AG04450 (cell line): ENCODE measurements at regions not wholly inside any gene's neighbourhood (a gene's known extent, or its start where the extent isn't known, plus 50 kb on each side); places are given as distances from the start of the nearest gene placed in this dataset.

Experiments used
- CTCF ChIA-PET: fragments of 300-600, 350-600 bp; formaldehyde crosslinking; extraction: SDS; loops from one replicate; lab custom pipeline; 2022; ENCODE audit warnings: antibody characterized with exemption, inconsistent platforms; lab: Charles Lee
- POLR2A ChIA-PET: fragments of 350-600 bp; formaldehyde crosslinking; extraction: SDS; loops from one replicate; lab custom pipeline; 2021; ENCODE audit warnings: antibody characterized with exemption, inconsistent platforms; lab: Yijun Ruan, JAX
- DNase-seq: peaks from one replicate; pipeline ENCODE4 v3.0.0-alpha.2; 2011; ENCODE audit warnings: low read depth, low spot score
- H3K27ac ChIP-seq: one replicate; pipeline ENCODE4 v1.5.1; 2012; ENCODE audit warnings: low read depth, low read length, control low read depth
- H3K27me3 ChIP-seq: one replicate; pipeline ENCODE4 v1.6.0; 2012; ENCODE audit warnings: low read length; ENCODE audit not compliant: control insufficient read depth, insufficient read depth
- H3K4me3 ChIP-seq: 2 replicates; pipeline ENCODE4 v1.5.1; 2011; ENCODE audit warnings: mild to moderate bottlenecking, low read depth, low read length, control low read depth
- H3K9me3 ChIP-seq: 2 replicates; pipeline ENCODE4 v1.5.1; 2012; ENCODE audit warnings: low read length; ENCODE audit not compliant: control insufficient read depth, insufficient read depth
- TF ChIP-seq, protein P1 (sequence below): IDR thresholded peaks from 2 replicates; pipeline ENCODE4 v1.5.1; 2011; ENCODE audit warnings: low read depth, low read length, control low read depth, inconsistent platforms

- ChIA-PET POLR2A (no interaction called here), CTCF (no interaction called here)
- no peaks in the 10 kb centered on the region for H3K9me3 ChIP-seq
- TF ChIP-seq, protein P1, sequence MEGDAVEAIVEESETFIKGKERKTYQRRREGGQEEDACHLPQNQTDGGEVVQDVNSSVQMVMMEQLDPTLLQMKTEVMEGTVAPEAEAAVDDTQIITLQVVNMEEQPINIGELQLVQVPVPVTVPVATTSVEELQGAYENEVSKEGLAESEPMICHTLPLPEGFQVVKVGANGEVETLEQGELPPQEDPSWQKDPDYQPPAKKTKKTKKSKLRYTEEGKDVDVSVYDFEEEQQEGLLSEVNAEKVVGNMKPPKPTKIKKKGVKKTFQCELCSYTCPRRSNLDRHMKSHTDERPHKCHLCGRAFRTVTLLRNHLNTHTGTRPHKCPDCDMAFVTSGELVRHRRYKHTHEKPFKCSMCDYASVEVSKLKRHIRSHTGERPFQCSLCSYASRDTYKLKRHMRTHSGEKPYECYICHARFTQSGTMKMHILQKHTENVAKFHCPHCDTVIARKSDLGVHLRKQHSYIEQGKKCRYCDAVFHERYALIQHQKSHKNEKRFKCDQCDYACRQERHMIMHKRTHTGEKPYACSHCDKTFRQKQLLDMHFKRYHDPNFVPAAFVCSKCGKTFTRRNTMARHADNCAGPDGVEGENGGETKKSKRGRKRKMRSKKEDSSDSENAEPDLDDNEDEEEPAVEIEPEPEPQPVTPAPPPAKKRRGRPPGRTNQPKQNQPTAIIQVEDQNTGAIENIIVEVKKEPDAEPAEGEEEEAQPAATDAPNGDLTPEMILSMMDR: no peak
- no peak overlapping the region for H3K4me3 ChIP-seq
- DNase-seq: no peak
- H3K27ac ChIP-seq: no peak overlapping the region
- no peaks in the 10 kb centered on the region for H3K27me3 ChIP-seq
Measured at GRCh38 chr4:124234771-124235170, 477.8 kb downstream of the ANKRD50 start.

DNA sequence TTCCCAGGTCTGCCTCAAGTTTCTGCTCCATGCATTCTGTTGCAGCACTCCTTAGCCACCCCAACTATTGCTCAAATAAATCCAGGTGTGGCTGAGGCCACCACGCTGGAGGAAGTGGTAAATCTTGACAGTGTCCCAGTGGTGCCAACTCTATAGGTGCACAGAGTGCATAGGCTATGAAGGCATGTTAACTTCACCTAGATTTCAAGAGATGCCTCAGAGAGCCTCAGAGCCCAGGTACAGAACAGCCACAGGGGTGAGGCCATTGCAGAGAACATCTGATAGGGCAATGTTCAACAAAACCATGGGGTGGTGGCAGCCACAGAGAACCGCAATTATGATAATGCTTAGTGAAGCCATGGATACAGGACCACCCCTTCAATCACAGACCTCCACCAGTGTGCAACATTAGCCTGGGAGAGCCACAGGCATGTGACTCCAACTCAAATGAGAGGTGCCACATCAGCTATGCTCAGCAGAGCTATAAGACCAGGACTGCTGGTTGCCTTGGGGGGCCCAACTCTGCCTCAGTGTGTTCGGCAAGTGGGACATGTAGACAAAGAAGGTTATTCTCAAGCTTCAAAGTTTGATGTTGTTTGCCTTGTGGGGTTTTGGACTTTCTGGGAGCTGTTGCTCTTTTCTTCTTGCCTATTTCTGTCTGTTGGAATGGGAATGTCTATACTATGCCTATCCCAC, 468.7 kb downstream of the ANKRD50 start:
- ChIA-PET POLR2A (no interaction called here), CTCF (no interaction called here)
- Histone ChIP-seq H3K27ac (no peak overlapping the region), H3K9me3 (no peaks in the 10 kb centered on the region), H3K4me3 (no peak overlapping the region), H3K27me3 (no peaks in the 10 kb centered on the region)
- DNase-seq: no peak
- TF ChIP-seq, protein P1: no peak

GRCh38 chr4:124253080-124253479, 459.5 kb downstream of the ANKRD50 start:
- ChIA-PET CTCF (interaction anchor here (0.5 kb wide), 1 partner anchor 301 kb away, joined by 3 read pairs; no protein-coding TSS in a partner anchor), POLR2A (no interaction called here)
- H3K9me3 ChIP-seq: no peaks in the 10 kb centered on the region
- DNase-seq: no peak
- no peak overlapping the region for H3K4me3 ChIP-seq
- H3K27me3 ChIP-seq: no peaks in the 10 kb centered on the region
- TF ChIP-seq, protein P1: no peak
- no peak overlapping the region for H3K27ac ChIP-seq

DNA sequence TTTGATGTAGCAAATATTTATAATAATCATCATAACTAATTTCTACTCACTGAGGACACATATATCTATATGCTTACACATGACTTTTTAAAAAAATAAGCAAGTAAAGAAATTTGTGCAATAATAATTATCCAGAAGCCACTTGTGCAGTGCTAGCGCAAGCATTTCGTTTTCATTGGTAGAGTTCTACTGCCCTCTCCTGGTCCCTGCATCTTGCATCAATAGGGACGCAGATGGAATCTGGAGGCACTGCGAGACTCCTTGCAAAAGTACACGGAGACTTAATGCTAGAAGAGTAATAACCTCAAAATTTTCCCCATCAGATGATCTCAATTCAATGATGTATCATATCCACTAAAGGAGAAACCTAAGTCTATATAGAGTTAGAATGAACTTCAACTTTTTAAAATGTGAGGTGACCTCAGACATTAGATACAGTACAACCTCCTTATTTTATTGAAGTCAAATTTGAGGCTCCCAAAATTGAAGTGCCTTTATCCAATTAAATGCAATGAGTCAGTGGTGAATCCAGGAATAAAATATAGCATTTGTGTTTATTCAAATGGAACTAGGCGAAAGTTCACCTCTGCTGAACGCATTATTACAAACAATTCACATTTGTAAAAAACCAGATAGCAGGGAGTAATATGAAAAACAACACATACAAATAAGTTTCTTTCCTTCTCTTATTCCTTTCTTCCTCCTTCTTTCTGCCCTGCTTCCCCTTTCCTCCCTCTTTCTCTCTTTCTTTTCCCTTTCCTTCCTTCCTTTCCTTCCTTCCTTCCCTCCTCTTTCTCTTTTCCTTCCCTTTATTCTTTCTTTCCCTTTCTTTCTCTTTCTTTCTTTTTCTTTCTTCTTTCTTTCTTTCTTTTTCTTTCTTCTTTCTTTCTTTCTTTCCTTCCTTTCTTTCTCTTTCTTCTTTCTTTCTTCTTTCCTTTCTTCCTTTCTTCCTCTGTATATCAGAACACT, 450.0 kb downstream of the ANKRD50 start:
- CTCF ChIA-PET: interaction anchor here (0.6 to 1.4 kb wide), 12 partner anchors 9 to 1541 kb away, joined by 3 to 11 read pairs (median 4); no protein-coding TSS in a partner anchor
- no peaks in the 10 kb centered on the region for H3K27me3 ChIP-seq
- no peaks in the 10 kb centered on the region for H3K9me3 ChIP-seq
- H3K4me3 ChIP-seq: no peak overlapping the region
- no peak overlapping the region for H3K27ac ChIP-seq
- TF ChIP-seq, protein P1: peak; percentile 92
- peak; percentile 73 for DNase-seq
- POLR2A ChIA-PET: no interaction called here

DNA sequence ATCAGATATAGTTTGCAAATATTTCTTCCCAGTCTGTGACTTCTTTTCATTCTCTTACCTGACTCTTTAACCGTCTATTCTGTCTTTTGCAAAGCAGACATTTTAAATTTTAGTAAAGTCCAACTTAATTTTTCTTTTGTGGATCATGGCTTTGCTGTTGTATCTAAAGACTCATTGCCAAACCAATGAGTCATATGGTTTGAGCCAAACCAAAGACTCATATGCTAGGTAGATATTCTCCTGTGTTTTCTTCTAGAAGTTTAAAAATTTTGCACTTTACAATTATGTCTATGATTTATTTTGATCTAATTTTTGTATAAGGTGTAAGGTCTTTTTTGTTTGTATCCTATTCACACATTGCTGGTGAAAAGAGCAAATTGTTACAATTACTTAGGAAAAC, 446.8 kb downstream of the ANKRD50 start:
- CTCF ChIA-PET: interaction anchor here (0.8 to 2.4 kb wide), 3 partner anchors 58 to 1163 kb away, joined by 3 to 9 read pairs (median 5); no protein-coding TSS in a partner anchor
- Histone ChIP-seq H3K4me3 (no peak overlapping the region), H3K9me3 (no peaks in the 10 kb centered on the region), H3K27me3 (no peaks in the 10 kb centered on the region), H3K27ac (no peak overlapping the region)
- no peak for DNase-seq
- TF ChIP-seq, protein P1: no peak
- POLR2A ChIA-PET: no interaction called here
